ENCODE measurements at regions not wholly inside any gene's neighbourhood (a gene's known extent, or its start where the extent isn't known, plus 50 kb on each side); places are given as distances from the start of the nearest gene placed in this dataset.
"Not testable (repeated sequence)": the region's sequence is repeated elsewhere in the genome, so short reads cannot be mapped to it uniquely, and the experiment has no call there.

- DNase-seq: no peak
Measured at GRCh38 chr1:55463814-55464475, 248.8 kb upstream of the USP24 start.

- no peak for DNase-seq
Measured at GRCh38 chr1:55457874-55458273, 242.7 kb upstream of the USP24 start.

GRCh38 chr1:55456971-55457370, 241.8 kb upstream of the USP24 start:
- DNase-seq: no peak

GRCh38 chr1:55448261-55448660, 233.1 kb upstream of the USP24 start:
- DNase-seq: no peak

GRCh38 chr1:55447488-55447887, 232.3 kb upstream of the USP24 start:
- no peak for DNase-seq

- no peak for DNase-seq
Measured at GRCh38 chr1:55446351-55446750, 231.2 kb upstream of the USP24 start.

- no peak for DNase-seq
Measured at GRCh38 chr1:55445416-55445815, 230.3 kb upstream of the USP24 start.

- DNase-seq: no peak
Measured at GRCh38 chr1:55444667-55445066, 229.5 kb upstream of the USP24 start.

- no peak for DNase-seq
Measured at GRCh38 chr1:55443175-55443915, 228.2 kb upstream of the USP24 start.

GRCh38 chr1:55441489-55441888, 226.3 kb upstream of the USP24 start:
- DNase-seq: no peak

GRCh38 chr1:55437692-55438091, 222.5 kb upstream of the USP24 start:
- DNase-seq: no peak

GRCh38 chr1:55430720-55431119, 215.6 kb upstream of the USP24 start:
- DNase-seq: not testable (repeated sequence)

GRCh38 chr1:55430206-55430605, 215.0 kb upstream of the USP24 start:
- not testable (repeated sequence) for DNase-seq

GRCh38 chr1:55428944-55429931, 214.1 kb upstream of the USP24 start:
- DNase-seq: no peak

GRCh38 chr1:55428231-55428630, 213.1 kb upstream of the USP24 start:
- no peak for DNase-seq

- no peak for DNase-seq
Measured at GRCh38 chr1:55427606-55428005, 212.4 kb upstream of the USP24 start.

GRCh38 chr1:55426619-55427018, 211.5 kb upstream of the USP24 start:
- DNase-seq: no peak

- DNase-seq: no peak
Measured at GRCh38 chr1:55426156-55426555, 211.0 kb upstream of the USP24 start.

- DNase-seq: no peak
Measured at GRCh38 chr1:55425310-55425930, 210.3 kb upstream of the USP24 start.

GRCh38 chr1:55423376-55423775, 208.2 kb upstream of the USP24 start:
- no peak for DNase-seq

- no peak for DNase-seq
Measured at GRCh38 chr1:55420929-55421716, 206.0 kb upstream of the USP24 start.

GRCh38 chr1:55420026-55420425, 204.9 kb upstream of the USP24 start:
- DNase-seq: no peak

All from stimulated activated CD4-positive, alpha-beta T cell treated with anti-CD3 and anti-CD28 coated beads, Interleukin-4, amount 100 ng/mL, for 4 hours (primary cell).